SK-N-SH (cell line): ENCODE measurements at regions not wholly inside any gene's neighbourhood (a gene's known extent, or its start where the extent isn't known, plus 50 kb on each side); places are given as distances from the start of the nearest gene placed in this dataset.

Experiments used
- CTCF ChIA-PET: fragments of 300-600, 350-600 bp; formaldehyde crosslinking; extraction: SDS; loops from one replicate; lab custom pipeline; 2021; lab: Yijun Ruan, JAX
- POLR2A ChIA-PET: fragments of 350-600 bp; sonication (Branson Sonifier 250); formaldehyde crosslinking; extraction: SDS; loops from one replicate; lab custom pipeline; 2020; ENCODE audit warnings: antibody characterized with exemption, inconsistent platforms; lab: Yijun Ruan, JAX
- DNase-seq: peaks from one replicate; pipeline ENCODE4 v3.0.0; 2012
- H2AFZ ChIP-seq: fragments of 200-600 bp; sonication (generic); 2 replicates; pipeline ENCODE4 v1.8.1; 2016; ENCODE audit warnings: antibody characterized with exemption, mild to moderate bottlenecking, low read depth
- H3F3A ChIP-seq: fragments of 200-600 bp; sonication (generic); replicated peaks from 2 replicates; pipeline ENCODE3; 2016; ENCODE audit warnings: antibody characterized with exemption, mild to moderate bottlenecking; ENCODE audit not compliant: insufficient read depth
- H3K27ac ChIP-seq, 2 experiments: fragments of 200-500 bp in 1 of 2; fragments of 200-600 bp in 1 of 2; sonication (Bioruptor generic) in 1 of 2; sonication (generic), shearing (Covaris generic) in 1 of 2; 2 replicates each; pipeline versions ENCODE4 v1.5.1 to v1.6.1; 2014 to 2016; ENCODE audit warnings: low read depth in 2 of 2, inconsistent platforms in 1 of 2, low read length in 1 of 2, mild to moderate bottlenecking in 1 of 2, mixed read lengths in 1 of 2
- H3K27me3 ChIP-seq: fragments of 200-600 bp; sonication (generic), shearing (Covaris generic); 2 replicates; pipeline ENCODE4 v1.6.1; 2016; ENCODE audit warnings: mixed run types; ENCODE audit not compliant: insufficient read depth
- H3K36me3 ChIP-seq, 2 experiments: fragments of 200-500 bp in 1 of 2; fragments of 200-600 bp in 1 of 2; sonication (Bioruptor generic) in 1 of 2; sonication (generic) in 1 of 2; replicated peaks in 1 of 2; 2 replicates each; pipeline versions ENCODE3 to v1.5.1; 2014 to 2016; ENCODE audit warnings: low read length in 1 of 2, mild to moderate bottlenecking in 1 of 2; ENCODE audit not compliant: insufficient read depth in 2 of 2, control insufficient read depth in 1 of 2
- H3K4me1 ChIP-seq, 2 experiments: fragments of 200-500 bp in 1 of 2; fragments of 200-600 bp in 1 of 2; sonication (Bioruptor generic) in 1 of 2; sonication (generic), shearing (Covaris generic) in 1 of 2; 2 replicates each; pipeline versions ENCODE4 v1.5.1 to v1.6.1; 2014 to 2016; ENCODE audit warnings: low read depth in 1 of 2, low read length in 1 of 2, mixed run types in 1 of 2; ENCODE audit not compliant: insufficient read depth in 2 of 2, control insufficient read depth in 1 of 2
- H3K4me2 ChIP-seq: fragments of 200-600 bp; sonication (generic), shearing (Covaris generic); 2 replicates; pipeline ENCODE4 v1.6.1; 2017; ENCODE audit warnings: mixed run types
- H3K4me3 ChIP-seq, 2 experiments: fragments of 200-500 bp in 1 of 2; fragments of 200-600 bp in 1 of 2; sonication (Bioruptor generic) in 1 of 2; sonication (generic), shearing (Covaris generic) in 1 of 2; 2 replicates each; pipeline versions ENCODE4 v1.5.1 to v1.8.1; 2014 to 2016; ENCODE audit warnings: low read depth in 2 of 2, inconsistent platforms in 1 of 2, low read length in 1 of 2, mild to moderate bottlenecking in 1 of 2, mixed read lengths in 1 of 2, moderate library complexity in 1 of 2
- H3K79me2 ChIP-seq: fragments of 200-600 bp; sonication (generic); 2 replicates; pipeline ENCODE4 v1.8.1; 2017; ENCODE audit warnings: mild to moderate bottlenecking; ENCODE audit not compliant: insufficient read depth
- H3K9ac ChIP-seq: fragments of 200-600 bp; sonication (generic); 2 replicates; pipeline ENCODE4 v1.6.1; 2017; ENCODE audit warnings: mixed run types
- H3K9me2 ChIP-seq: fragments of 200-600 bp; sonication (generic); 2 replicates; pipeline ENCODE4 v1.6.1; 2017; ENCODE audit warnings: mixed run types
- H3K9me3 ChIP-seq: fragments of 200-600 bp; sonication (generic); 2 replicates; pipeline ENCODE4 v1.6.1; 2017; ENCODE audit warnings: mixed run types, mild to moderate bottlenecking, moderate library complexity
- H4K20me1 ChIP-seq: fragments of 200-600 bp; sonication (generic); 2 replicates; pipeline ENCODE4 v1.6.1; 2017; ENCODE audit warnings: mild to moderate bottlenecking, mixed run types; ENCODE audit not compliant: insufficient read depth
- CHD2 ChIP-seq: fragments of 150-350 bp; IDR thresholded peaks from 2 replicates; pipeline ENCODE4 v1.6.1; 2018; ENCODE audit warnings: low read length; ENCODE audit not compliant: partially characterized antibody
- EP300 ChIP-seq, 2 experiments: IDR thresholded peaks; 2 replicates each; pipeline versions ENCODE4 v1.4.0 to v1.6.1; 2012; ENCODE audit warnings: borderline replicate concordance in 1 of 2, low read depth in 1 of 2, low read length in 1 of 2
- EZH2phosphoT487 ChIP-seq: fragments of 200-600 bp; sonication (generic); IDR thresholded peaks from 2 replicates; pipeline ENCODE4 v1.6.1; 2017; ENCODE audit warnings: low read depth, mixed run types, mild to moderate bottlenecking, antibody characterized with exemption, moderate library complexity, borderline replicate concordance
- FOXJ3 ChIP-seq: sonication (generic); formaldehyde crosslinking; IDR thresholded peaks from 2 replicates; pipeline ENCODE4 v1.5.1; 2020; ENCODE audit warnings: mild to moderate bottlenecking, missing genetic modification reagents
- FOXM1 ChIP-seq: IDR thresholded peaks from 2 replicates; pipeline ENCODE4 v1.4.0; 2012; ENCODE audit warnings: low read depth, mild to moderate bottlenecking
- IRF3 ChIP-seq: fragments of 150-350 bp; IDR thresholded peaks from 2 replicates; pipeline ENCODE4 v1.6.1; 2016; ENCODE audit warnings: mild to moderate bottlenecking, low read depth, low read length
- JUND ChIP-seq: IDR thresholded peaks from 2 replicates; pipeline ENCODE4 v1.4.0; 2012
- MXI1 ChIP-seq: IDR thresholded peaks from 2 replicates; pipeline ENCODE4 v1.6.1; 2012; ENCODE audit warnings: mild to moderate bottlenecking, low read depth, low read length, improper control_type of control experiment
- NFIC ChIP-seq: IDR thresholded peaks from 2 replicates; pipeline ENCODE4 v1.4.0; 2012; ENCODE audit warnings: borderline replicate concordance
- PBX3 ChIP-seq: IDR thresholded peaks from 2 replicates; pipeline ENCODE4; 2012
- POLR2AphosphoS5 ChIP-seq: IDR thresholded peaks from 2 replicates; pipeline ENCODE4 v1.6.1; 2012; ENCODE audit warnings: low read depth, low read length
- RAD21 ChIP-seq: IDR thresholded peaks from 2 replicates; pipeline ENCODE4 v1.6.1; 2012; ENCODE audit warnings: mild to moderate bottlenecking, low read length
- REST ChIP-seq: IDR thresholded peaks from 2 replicates; pipeline ENCODE4 v1.6.1; 2012; ENCODE audit warnings: mild to moderate bottlenecking, low read depth, low read length, moderate library complexity
- RFX5 ChIP-seq: IDR thresholded peaks from 2 replicates; pipeline ENCODE4 v1.6.1; 2012; ENCODE audit warnings: mild to moderate bottlenecking, improper control_type of control experiment, low read length
- RXRA ChIP-seq: IDR thresholded peaks from 2 replicates; pipeline ENCODE4 v1.4.0; 2012; ENCODE audit warnings: low read depth, mild to moderate bottlenecking, borderline replicate concordance
- SIN3A ChIP-seq: IDR thresholded peaks from 2 replicates; pipeline ENCODE4 v1.6.1; 2012; ENCODE audit warnings: low read depth, mild to moderate bottlenecking, low read length, moderate library complexity, borderline replicate concordance
- SMC3 ChIP-seq: IDR thresholded peaks from 2 replicates; pipeline ENCODE4 v1.6.1; 2012; ENCODE audit warnings: low read depth, low read length, improper control_type of control experiment
- USF1 ChIP-seq: IDR thresholded peaks from 2 replicates; pipeline ENCODE4 v1.4.0; 2012; ENCODE audit warnings: low read depth, borderline replicate concordance
- USF2 ChIP-seq: fragments of 150-350 bp; IDR thresholded peaks from 2 replicates; pipeline ENCODE4 v1.6.1; 2017; ENCODE audit warnings: antibody characterized with exemption, low read length, low read depth, borderline replicate concordance
- WGBS: methylation state at CpG from one replicate; pipeline ENCODE4 v1.1.6; 2017; ENCODE audit warnings: low lambda C conversion rate; 5-methylcytosine and 5-hydroxymethylcytosine counted together

- H3K79me2 ChIP-seq: no peaks in the 10 kb centered on the region
- DNase-seq: no peak
- 8% methylated on average over 1 of the region's 1 CpG for WGBS
- H3K9me3 ChIP-seq: no peaks in the 10 kb centered on the region
- no peaks in the 10 kb centered on the region for H3F3A ChIP-seq
- no peak overlapping the region for H3K9ac ChIP-seq
- POLR2A ChIA-PET: no interaction called here
- H4K20me1 ChIP-seq: no peaks in the 10 kb centered on the region
- CTCF ChIA-PET: no interaction called here
- H3K4me1 ChIP-seq: no peaks in the 10 kb centered on the region
- H3K9me2 ChIP-seq: no peaks in the 10 kb centered on the region
- TF ChIP-seq RXRA: no peak
- no peak for TF ChIP-seq SMC3
- no peak for TF ChIP-seq JUND
- TF ChIP-seq USF2: no peak
- TF ChIP-seq MXI1: no peak
- TF ChIP-seq EZH2phosphoT487: no peak
- TF ChIP-seq FOXM1: no peak
- TF ChIP-seq PBX3: no peak
- TF ChIP-seq POLR2AphosphoS5: no peak
- no peak for TF ChIP-seq RFX5
- TF ChIP-seq SIN3A: no peak
- no peaks in the 10 kb centered on the region for H3K36me3 ChIP-seq
- H2AFZ ChIP-seq: no peak overlapping the region
- H3K27ac ChIP-seq: no peak overlapping the region
- no peak overlapping the region for H3K4me2 ChIP-seq
- H3K27me3 ChIP-seq: no peaks in the 10 kb centered on the region
- H3K4me3 ChIP-seq: no peak overlapping the region
Measured at GRCh38 chr14:38083039-38083438, 124.7 kb upstream of the SSTR1 start.

GRCh38 chr14:38089123-38089522, 118.6 kb upstream of the SSTR1 start:
- Histone ChIP-seq H4K20me1 (no peaks in the 10 kb centered on the region), H3K4me1 (no peaks in the 10 kb centered on the region), H3K4me2 (peak overlapping the region; percentile 33; the same call in 1 of the 2 replicates), H3K79me2 (no peaks in the 10 kb centered on the region), H3K9me3 (no peaks in the 10 kb centered on the region), H2AFZ (no peak overlapping the region), H3K9me2 (no peaks in the 10 kb centered on the region), H3K27me3 (no peaks in the 10 kb centered on the region), H3K36me3 (no peaks in the 10 kb centered on the region), H3F3A (no peaks in the 10 kb centered on the region), H3K4me3 (peak overlapping the region; percentile 35 to 39; a peak in 2 of 4 replicates), H3K27ac (no peak overlapping the region), H3K9ac (no peak overlapping the region)
- WGBS: 9% methylated on average over 3 of the region's 3 CpGs
- POLR2A ChIA-PET: no interaction called here
- CTCF ChIA-PET: interaction anchor here (1.2 kb wide), 1 partner anchor 23 kb away, joined by 3 read pairs; no protein-coding TSS in a partner anchor
- DNase-seq: no peak
- TF ChIP-seq MXI1 (no peak), IRF3 (no peak), REST (no peak), CHD2 (no peak), SIN3A (no peak), FOXM1 (no peak), RFX5 (no peak), RAD21 (no peak), NFIC (no peak), USF1 (no peak), PBX3 (no peak), FOXJ3 (CRISPR knock-in tag) (no peak), EP300 (IDR thresholded peaks at IDR 0.05; ENCODE audit: borderline replicate concordance in 1 of 2, low read depth in 1 of 2, low read length in 1 of 2) (no peak)
